NCI-H2107 treated with DMSO at 0.1 percent for 48 hours (cell line): ENCODE measurements at regions not wholly inside any gene's neighbourhood (a gene's known extent, or its start where the extent isn't known, plus 50 kb on each side); places are given as distances from the start of the nearest gene placed in this dataset.
"Not testable (repeated sequence)": the region's sequence is repeated elsewhere in the genome, so short reads cannot be mapped to it uniquely, and the experiment has no call there.

Source experiments
- DNase-seq: peaks from one replicate; lab custom pipeline; 2025; ENCODE audit not compliant: unreplicated experiment; lab: John Stamatoyannopoulos, UW

DNA sequence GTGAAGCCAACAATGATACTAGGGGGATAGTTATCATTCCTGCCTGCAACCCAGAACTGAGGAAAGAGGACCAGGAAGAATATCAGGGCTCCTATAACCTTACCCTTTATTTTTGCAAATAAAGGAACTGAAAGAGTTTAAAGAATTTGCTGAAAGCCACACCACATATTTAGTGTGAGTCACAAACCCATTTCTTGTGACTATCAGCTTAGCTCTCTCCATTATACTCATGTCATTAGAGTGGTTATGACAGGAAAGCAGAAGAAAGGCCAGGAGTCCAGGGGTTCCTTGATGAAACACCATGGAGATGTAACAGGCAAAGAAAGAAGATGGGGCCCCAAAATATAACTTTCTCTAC is 141.1 kb upstream of the SAMSN1 start:
- DNase-seq: no peak

DNA sequence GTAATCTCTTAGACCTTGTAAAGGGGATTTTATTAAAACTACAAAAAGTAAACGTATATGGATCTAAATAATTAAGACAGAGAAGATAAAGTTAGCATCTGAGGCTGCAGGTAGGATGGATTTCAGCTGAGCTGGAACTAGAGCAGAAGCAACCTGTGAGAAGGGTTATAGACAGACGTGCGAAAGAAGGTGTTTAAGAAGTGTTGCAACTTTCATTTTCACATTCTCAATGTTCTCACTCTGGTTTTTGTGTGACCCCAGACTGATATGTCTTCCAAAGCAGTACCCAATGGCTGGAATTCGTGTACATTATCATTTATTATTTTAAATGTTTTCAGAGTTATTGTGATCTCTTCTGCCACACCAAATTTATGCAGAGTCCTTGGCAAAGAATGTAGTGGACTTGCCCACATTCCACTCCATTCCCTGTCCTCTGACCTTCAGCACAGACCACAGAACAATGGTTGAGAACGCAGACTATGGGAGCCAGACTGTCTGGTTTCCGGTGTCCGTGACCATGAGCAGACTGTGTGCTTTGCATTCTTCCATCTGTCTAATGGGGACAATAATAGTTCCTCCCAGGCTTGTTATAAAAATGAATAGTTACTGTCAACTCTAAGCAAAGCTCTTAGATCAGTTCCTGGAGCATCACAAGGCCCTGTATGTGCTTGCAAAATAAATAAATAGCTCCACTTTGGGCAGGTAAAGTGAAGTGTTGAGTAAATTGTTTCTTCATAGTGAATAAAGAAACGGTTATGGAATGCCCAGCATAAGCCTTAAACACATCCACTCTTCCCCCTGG is 140.6 kb upstream of the SAMSN1 start:
- no peak for DNase-seq

DNA sequence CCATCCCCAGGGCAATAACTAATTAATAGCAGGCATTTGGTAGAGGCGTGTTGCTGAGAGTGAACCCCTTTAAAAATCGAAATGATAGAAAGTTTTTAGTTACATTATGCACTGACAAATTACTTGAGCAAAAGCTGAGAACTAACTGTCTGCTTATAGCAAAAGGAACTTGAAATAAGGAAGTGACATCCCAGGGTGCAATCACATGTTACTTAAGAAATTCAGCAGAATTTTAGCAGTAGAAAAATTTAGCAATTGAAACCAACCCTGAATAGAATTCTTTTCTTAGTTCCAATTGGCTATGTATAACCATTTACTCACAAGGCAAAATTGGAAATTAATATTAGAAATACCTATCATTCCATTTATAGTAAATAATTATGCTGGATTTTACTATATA is 139.5 kb upstream of the SAMSN1 start:
- DNase-seq: no peak

DNA sequence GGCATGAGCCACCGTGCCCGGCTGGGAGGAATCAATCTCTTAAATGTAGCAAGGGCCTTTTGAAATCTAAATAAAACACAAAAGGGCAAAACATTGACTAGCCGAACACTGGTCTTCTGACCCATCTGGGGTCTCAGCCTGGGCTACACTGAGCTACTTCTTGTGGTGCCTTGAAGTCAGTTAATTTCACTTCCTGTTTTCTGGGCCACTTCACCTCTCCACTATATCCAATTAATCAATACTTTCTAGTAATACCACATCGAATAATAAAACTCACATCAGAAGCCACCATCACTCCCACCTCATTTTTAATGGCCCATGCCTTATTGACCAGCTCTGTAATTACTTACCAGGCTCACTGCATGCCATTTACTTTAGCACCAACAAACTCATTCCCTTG is 138.0 kb upstream of the SAMSN1 start:
- no peak for DNase-seq

DNA sequence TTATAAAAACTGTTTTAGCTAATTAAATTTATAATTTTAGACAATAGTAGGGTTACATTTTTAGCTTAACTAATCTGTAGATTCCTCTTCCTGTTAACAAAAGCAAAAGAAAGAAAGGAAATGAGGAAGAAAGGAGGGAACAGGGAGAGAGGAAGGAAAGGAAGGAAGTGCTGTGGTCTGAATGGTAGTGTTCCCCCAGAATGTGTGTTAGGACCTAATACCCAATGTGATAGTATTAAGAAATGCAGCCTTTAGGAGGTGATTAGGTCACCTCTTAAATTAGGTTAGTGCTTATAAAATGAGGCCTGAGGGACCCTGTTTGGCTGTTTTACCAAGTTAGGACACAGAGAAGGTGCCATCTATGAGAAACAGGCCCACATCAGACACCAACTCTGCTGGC is 136.9 kb upstream of the SAMSN1 start:
- DNase-seq: no peak

DNA sequence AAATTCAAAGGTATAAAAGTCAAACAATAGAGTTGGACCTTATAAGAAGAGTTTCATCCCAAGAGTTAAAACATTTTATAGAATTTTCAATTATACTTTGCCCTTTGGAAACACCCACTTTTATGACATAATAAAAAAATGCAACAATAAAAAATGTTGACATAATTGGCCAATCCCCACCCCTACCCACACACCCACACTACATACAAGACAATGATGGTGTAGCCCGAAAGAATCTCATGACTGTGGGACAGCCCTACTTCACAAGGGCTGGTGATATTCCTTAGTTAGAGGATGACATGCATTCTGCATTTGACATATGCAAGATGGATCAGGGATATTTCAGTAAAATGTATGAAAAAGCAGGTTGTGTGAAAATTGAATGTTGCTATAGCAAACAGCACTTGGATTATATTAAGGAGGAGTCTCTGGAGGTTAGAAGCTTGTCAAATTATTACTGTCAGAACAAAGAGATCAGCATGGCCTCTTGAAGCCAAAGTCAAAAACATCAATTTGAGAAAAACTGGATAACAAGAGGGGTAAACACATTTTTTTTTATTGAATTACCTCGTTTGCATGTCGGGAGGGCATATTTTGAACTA is 133.0 kb upstream of the SAMSN1 start:
- no peak for DNase-seq

DNA sequence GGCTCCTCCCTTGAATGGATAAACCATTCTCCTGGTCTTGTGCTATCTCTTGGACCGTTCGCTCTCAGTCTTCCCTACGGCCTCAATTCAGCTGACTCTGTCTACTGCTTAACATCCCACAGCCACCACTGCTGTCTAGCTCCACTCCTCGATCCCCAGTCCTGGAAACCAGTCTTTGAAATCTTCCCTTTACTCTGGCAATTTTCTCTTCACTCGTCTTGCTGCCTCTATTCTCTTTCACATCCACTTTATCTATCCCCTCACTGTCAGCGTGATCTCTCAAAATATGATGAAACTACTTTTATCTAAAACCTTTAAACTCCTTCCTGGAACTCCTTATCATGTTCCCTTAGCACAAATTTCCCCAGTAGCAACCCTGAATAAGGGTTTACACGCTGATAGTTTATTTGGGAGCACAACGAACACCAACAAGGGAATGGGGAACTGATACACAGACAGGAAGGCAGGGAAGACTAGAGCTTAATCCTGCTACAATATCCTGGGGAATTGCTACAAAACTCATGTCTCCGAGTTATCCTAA is 131.6 kb upstream of the SAMSN1 start:
- DNase-seq: no peak

DNA sequence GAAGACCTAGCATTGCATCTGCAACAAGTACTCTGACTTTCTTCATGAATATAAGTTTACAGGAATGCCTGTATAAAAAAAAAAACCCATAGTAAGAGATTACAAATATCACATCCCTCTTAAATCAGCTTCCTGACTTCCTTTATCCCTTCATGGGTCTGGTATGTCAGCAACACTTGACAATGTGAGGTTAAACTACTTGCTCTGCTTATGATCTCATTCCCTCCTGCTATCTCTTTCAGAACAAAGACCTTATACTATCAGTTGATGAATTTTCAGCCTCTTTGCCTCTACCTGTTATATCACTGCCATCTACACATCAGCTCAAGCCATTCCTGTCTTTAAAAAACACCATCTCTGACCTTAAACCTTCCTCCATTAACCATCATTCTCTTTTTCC is 130.9 kb upstream of the SAMSN1 start:
- DNase-seq: no peak

DNA sequence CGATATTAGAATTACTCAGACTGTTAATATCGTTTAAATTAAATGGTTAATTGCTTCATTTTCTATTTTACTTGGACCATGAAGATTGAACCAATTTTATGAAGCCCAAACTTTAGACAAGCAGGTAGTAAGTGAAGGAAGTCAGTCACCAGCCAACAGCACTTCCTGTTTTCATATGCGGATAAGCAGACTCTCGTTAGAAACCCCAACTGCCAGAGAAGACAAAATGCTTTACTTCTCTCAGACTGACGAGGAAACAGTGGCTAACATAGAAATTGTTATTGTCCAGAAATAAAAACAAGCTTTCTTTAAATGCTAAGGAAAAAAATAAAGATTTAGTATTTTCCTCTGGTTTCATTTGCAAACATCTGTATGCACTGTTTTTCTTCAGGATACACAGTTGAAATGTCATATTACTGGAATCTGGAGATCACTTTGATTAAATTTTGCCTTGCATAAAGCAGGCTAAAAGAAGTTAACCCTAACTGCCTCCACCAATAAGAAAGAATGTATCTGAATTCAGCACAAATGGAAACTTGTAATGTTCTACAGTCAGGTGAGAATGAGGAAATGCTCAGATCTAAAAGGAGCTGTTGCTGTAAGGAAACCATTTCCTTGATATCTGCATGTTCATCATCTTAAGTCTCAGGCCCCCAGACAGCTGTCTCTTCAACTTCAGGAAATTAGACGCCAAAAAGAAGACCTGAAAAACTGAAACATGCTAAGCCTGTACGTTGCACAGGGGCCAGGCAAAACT is 129.8 kb upstream of the SAMSN1 start:
- DNase-seq: no peak

DNA sequence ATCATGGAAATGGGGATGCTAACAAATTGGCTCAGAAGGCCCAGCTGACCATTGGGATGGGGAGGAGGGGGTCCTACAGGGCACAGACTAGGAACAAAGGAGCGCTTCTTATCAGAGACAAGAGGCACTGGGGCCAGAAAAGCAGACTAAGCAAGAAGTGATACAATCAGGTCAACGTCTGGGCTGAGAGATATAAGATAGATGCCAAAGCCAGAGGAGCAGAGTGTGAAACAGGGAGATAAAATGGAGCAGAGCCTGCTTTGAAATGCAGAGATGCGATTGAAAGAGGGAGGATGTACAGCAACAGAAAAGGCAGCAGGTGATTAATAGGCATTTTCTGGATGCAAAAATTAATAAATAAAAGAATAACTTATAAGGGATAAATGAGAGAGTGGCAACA is 127.5 kb upstream of the SAMSN1 start:
- no peak for DNase-seq

DNA sequence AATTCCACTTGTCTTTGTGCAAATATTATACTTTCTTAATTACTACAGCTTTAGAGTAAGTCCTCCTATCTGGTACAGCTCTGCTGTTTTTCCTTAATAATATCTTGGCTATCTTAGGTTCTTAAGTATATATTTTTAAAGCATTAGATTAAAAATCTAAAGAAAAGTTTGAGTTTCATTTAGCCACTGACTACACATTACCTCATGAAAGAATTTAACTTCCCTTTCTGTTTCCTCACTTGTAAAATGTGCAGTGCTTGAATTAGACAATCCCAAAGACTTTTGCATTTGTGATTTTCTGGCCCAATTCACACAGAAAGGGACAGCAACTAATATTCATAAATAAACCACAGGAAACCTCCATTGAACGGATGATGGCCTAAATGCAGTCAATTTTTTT is 126.4 kb upstream of the SAMSN1 start:
- DNase-seq: no peak

DNA sequence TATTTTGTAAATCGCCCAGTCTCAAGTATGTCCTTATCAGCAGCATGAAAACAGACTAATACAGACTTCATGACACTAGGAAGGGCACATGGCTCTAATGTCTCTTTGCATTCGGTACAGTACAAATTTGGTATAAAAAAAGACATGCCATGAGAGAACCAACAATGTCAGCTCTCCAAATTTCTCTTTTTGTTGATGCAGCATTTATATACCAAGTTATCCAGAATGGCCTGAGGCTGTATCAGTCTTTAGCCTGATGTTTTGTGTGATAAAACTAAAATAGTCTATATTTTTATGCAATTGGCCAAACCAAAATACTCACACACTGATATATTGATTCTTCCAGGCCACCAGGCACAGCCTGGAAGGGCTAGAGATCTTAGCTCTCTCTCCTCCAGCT is 124.3 kb upstream of the SAMSN1 start:
- DNase-seq: no peak

DNA sequence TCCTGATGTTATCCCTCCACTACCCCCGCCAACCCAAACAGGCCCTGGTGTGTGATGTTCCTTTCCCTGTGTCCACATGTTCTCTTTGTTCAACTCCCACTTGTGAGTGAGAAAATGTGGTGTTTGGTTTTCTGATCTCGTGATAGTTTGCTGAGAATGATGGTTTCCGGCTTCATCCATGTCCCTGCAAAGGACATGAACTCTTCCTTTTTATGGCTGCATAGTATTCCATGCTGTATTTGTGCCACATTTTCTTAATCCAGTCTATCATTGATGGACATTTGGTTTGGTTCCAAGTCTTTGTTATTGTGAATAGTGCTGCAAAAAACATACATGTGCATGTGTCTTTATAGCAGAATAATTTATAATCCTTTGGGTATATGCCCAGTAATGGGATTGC is 123.0 kb upstream of the SAMSN1 start:
- DNase-seq: not testable (repeated sequence)

DNA sequence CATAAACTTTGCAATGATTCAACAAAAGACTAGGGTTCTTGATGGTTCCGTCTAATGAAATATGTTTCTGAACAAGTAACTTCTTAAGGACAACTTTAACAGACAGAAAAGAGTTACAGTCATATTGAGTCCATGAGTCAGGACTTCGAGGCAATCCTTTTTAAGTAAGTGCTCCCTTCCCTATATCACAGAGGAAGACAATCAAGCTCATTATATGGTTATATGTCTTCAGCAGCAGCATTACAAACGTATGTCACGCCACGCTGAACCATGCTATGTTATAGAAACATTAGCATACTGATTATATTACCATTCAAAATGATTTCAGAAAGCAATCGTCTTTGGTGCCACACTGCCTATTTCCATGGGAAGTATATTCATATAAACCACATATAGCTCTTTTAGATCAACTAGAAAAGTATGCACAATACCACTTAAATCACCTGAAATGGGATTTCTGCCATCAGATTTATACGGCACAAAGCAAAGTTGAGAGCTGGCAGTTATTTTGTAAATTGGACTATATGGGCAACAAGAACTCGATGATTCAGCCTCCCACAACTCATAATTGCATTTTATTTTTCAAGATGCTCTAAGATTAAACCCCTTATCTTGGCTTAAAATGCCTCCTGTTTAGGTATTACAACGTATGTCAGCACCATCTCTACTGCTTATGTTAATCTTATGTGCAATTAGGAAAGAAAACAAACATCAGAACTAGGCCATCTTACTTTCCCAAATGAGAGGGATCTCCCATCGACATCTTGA is 111.3 kb upstream of the SAMSN1 start:
- no peak for DNase-seq

DNA sequence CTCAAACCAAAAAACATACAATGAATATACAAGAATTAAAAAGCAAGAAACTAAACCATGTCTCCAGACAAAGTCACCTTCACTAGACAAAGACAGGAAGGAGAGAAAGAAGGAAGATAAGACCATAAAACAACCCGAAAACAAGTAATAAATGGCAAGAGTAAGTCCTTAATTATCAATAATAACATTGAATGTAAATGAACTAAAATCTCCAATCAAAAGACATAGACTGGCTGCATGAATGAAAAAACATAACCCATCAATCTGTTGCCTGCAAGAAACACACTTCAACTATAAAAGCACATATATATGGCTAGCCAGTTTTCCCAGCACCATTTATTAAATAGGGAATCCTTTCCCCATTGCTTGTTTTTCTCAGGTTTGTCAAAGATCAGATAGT is 100.8 kb upstream of the SAMSN1 start:
- no peak for DNase-seq

DNA sequence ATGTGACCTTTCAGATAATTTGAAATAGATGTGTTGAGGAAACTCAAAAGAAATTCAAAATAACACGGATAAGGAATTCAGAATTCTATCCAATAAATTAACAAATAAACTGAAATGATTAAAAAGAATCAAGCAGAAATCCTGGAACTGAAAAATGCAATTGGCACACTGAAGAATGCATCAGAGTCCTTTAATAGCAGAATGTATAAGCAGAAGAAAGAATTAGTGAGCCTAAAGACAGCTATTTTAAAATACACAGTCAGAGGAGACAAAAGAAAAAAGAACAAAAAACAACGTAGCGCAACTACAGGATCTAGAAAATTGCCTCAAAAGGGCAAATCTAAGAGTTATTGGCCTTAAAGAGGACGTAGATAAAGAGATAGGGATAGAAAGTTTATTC is 99.6 kb upstream of the SAMSN1 start:
- no peak for DNase-seq

DNA sequence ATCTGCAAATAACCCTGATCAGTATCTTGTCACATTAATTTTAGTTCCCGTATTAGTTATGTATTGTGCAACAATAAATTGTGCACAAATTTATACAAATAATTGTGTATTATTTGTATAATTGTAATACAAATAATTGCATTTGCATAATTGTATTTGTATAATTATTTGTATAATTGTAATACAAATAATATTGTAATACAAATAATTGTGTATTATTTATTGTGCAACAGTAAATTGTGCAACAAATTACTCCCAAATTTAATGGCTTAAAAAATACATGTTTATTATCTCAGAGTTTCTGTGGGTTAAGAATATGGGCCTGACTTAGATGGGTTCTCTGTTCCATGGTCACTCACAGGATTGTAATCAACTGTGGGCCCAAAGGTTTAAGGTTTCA is 86.2 kb upstream of the SAMSN1 start:
- no peak for DNase-seq

DNA sequence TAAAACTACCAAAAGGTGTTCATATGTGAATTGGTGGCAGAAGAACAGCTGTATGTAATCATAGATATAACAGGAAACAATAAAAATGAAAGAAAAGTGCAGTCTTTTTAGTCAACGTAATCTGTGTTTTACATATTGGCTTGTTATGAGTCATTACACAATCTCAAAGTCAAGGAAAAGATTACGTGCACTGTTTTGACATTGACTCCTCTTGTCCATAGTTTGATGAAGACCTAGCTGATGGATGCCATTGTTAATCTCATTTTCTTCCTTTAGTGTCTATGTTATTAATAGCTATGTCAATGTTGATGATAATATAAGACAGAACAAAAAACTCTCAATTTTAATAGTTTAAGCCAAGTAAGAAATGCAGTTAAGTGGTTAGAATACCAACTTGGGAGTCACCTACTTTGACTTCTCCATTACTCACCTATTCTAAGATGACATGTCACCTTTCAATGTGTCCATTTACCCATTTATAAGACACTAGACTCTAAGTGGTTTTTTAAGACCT is 84.5 kb upstream of the SAMSN1 start:
- no peak for DNase-seq

DNA sequence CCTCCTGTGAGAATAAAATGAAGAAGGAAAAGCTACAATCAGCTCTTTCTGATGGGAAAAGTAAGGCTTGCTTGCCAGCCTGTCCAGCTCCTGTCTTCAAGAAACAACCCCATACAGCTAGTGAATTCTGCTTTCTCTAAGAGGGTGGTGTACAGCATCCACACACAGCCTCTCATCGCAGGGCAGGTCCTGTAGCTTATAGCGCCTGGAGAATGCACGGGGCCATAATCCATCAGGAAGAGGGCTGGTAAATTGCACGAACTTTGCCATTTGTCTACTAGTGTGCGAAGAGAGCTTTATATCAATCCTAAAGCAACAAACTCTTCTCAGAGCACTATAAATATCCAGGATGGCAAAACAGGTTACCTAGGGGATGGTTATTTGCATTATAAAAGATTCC is 83.3 kb upstream of the SAMSN1 start:
- no peak for DNase-seq

DNA sequence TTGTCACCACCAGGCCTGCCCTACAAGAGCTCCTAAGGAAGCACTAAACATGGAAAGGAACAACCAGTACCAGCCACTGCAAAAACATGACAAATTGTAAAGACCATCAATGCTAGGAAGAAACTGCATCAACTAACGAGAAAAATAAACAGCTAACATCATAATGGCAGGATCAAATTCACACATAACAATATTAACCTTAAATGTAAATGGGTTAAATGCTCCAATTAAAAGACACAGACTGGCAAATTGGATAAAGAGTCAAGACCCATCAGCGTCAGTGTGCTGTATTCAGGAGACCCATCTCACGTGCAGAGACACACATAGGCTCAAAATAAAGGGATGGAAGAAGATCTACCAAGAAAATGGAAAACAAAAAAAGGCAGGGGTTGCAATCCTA is 77.0 kb upstream of the SAMSN1 start:
- DNase-seq: not testable (repeated sequence)

DNA sequence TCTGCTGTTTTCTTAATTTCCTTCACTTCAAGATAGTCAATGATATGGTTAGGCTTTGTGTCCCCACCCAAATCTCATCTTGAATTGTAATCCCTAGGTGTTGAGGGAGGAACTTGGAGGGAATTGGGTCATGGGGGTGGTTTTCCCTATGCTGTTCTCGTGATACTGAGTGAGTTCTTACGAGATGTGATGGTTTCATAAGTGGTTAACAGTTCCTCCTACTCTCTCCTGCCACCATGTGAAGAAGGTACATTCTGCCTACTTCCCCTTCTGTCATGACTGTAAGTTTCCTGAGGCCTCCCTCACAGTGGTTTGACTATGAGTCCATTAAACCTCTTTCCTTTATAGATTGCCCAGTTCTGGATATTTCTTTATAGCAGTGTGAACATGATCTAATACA is 74.0 kb upstream of the SAMSN1 start:
- DNase-seq: no peak
